AG09319 (cell line): ENCODE measurements at regions not wholly inside any gene's neighbourhood (a gene's known extent, or its start where the extent isn't known, plus 50 kb on each side); places are given as distances from the start of the nearest gene placed in this dataset.

Source experiments
- DNase-seq: peaks from one replicate; pipeline ENCODE4 v3.0.0-alpha.2; 2010; ENCODE audit warnings: low read depth; ENCODE audit errors: extremely low read depth
- TF ChIP-seq, protein P1 (sequence below): IDR thresholded peaks from 2 replicates; pipeline ENCODE4 v1.5.1; 2011; ENCODE audit warnings: low read depth, mild to moderate bottlenecking, inconsistent platforms, low read length, moderate library complexity

DNA sequence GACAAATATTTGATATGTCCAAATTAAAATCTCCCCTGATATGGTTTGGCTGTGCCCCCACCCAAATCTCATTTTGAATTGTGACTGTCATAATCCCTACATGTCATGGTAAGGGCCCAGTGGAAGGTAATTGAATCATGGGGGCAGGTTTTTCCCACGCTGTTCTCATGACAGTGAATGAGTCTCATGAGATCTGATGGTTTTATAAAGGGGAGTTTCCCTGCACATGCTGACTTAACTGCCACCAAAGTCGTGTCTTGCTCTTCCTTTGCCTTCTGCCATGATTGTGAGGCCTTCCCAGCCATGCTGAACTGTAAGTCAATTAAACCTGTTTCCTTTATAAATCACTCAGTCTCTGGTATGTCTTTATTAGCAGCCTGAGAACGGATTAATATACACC lies 207.0 kb downstream of the BARHL2 start:
- TF ChIP-seq, protein P1, sequence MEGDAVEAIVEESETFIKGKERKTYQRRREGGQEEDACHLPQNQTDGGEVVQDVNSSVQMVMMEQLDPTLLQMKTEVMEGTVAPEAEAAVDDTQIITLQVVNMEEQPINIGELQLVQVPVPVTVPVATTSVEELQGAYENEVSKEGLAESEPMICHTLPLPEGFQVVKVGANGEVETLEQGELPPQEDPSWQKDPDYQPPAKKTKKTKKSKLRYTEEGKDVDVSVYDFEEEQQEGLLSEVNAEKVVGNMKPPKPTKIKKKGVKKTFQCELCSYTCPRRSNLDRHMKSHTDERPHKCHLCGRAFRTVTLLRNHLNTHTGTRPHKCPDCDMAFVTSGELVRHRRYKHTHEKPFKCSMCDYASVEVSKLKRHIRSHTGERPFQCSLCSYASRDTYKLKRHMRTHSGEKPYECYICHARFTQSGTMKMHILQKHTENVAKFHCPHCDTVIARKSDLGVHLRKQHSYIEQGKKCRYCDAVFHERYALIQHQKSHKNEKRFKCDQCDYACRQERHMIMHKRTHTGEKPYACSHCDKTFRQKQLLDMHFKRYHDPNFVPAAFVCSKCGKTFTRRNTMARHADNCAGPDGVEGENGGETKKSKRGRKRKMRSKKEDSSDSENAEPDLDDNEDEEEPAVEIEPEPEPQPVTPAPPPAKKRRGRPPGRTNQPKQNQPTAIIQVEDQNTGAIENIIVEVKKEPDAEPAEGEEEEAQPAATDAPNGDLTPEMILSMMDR, result no peak
- DNase-seq, result no peak

DNA sequence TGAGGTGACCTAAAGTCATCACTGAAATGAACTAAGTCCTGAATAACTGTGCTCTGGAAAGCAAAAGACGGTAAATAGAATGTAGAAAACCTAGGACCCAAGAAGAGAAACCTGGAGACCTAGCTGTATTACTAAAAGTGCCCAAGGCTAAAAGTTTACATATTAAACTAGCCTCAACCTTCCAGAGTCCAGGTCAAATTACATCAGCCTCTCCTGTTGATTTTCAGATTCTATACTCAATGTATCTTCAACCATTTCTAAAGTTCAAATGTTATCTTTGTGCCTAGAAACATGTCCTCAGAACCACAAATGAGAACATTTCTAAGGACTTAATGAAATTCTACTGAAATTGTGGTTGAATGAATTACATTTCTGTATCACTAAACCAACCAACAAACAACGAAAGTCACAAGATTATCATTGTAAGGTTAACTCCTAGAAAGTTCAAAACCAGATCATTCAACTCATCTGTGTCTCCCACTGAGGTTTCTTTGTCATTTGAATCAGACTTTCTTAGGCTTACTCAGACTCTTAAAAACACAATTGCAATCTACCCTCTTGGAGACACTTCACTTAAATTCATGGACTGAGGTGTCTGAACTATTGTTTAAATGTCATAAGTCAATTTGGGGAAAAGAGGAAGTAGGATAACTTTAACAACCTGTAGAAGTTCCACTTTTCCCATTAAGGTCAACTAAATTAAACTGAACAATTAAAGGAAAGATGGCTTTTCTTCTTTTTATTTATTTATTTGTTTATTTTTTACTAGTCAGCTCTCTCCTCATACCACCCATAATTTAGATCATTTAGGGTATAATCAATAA lies 207.7 kb downstream of the BARHL2 start:
- TF ChIP-seq, protein P1, result no peak

DNA sequence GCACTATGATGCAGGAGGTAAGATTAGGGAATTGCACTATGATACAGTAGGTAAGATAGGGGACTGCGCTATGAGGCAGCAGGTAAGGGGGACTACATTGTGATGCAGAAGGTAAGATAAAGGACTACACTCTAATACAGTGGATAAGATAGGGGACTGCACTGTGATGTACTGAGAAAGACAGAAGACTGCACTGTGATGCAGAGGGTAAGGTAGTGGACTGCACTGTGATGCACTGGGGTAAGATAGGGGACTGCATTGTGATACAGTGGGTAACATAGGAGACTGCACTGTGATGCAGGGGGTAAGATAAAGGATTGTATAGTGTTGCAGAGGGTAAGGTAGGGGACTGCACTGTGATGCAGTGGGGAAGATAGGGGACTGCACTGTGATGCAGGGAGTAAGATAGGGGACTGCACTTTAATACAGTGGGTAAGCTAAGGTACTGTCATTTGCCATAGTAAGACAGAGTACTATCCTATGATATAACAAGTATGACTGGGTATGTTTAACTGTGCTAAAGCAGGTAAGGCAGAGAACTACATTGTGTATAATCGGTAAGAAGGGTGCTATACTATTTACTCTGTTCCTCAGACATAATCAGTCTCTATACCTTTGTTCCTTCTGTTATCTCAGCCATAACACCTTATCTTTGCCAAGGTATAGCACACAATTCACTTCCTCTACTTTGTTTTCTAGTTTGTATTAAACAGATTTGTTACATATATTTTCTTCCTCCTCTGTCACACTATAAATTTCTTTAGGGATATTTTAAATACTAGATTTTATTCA lies 208.5 kb downstream of the BARHL2 start:
- TF ChIP-seq, protein P1, result no peak
- DNase-seq, result no peak

More for the DNA sequence above, 207.7 kb downstream of the BARHL2 start:
- DNase-seq, result no peak

DNA sequence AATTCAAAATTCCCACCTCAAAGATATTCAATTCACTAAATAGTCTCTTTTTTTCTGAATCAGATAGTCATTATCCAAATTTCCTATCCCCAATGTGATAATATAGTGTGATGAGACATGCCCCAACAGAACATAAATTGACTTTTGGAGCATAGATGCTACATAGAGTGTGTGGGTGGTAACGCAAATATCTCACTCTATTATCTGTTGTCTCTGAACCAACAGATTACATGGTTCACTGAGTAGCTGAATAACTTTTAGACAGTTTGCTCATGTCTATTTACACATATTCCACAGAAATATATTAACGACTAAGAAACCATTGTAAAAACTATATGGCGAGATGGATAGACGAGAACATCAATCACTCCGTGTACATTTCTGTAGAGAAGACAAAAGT lies 209.9 kb downstream of the BARHL2 start:
- DNase-seq, result no peak
- TF ChIP-seq, protein P1, result no peak

DNA sequence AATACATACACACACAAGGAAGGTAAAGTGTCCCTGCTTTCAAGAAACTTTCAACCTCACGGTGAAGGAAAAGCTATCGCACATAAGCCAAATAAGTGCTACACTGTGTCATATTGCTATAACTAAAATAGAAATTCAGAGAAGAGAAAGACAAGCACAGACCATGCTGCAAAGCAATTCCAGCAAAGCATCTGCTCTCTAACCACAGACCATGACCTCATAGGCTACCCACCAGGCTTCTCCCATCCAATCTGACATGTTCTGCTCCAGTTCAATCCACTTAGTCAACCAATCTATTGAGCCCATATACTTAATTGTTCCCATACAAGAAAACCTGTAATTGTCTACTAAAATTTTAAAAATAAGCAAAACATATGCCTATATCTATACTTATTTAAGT lies 211.3 kb downstream of the BARHL2 start:
- DNase-seq, result no peak
- TF ChIP-seq, protein P1, result no peak

DNA sequence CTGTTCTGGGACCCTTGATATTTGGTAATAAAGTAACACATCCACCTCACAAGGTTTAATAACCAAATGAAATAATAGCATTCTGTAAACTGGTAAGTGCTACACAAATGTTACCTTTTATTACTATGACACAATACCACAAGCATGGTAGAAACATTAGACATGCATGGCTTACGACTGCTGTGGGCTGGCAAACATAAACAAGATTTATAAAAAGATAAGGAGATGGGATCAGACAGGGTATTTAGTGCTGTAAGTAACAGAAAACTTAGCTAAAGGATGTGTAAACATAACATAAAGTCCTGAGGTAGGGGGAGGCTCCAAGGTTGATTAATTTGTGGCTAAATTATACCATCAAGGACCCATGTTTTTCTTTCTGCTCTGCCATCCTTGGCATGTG lies 212.6 kb downstream of the BARHL2 start:
- TF ChIP-seq, protein P1, result no peak
- no peak for DNase-seq

DNA sequence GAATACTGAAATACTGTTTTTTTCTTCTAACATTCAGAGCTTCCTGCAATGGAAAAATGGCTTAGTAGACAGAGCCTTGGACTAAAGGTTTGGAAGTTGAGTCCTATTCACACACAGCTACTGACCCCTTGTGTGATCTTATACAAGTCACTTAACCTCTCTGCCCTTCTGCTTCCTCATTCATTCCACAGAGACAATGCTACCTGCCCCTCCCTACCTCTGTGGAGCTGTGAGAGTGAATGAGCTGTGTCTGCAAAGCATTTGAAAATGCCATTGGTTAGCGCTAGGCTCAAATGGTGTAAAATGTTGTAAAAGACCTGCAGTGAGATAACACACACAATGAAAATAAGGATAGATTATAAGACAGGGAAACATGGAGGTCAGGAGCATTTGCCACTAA lies 214.4 kb downstream of the BARHL2 start:
- DNase-seq, result no peak
- TF ChIP-seq, protein P1, result no peak
